ENCODE measurements at regions not wholly inside any gene's neighbourhood (a gene's known extent, or its start where the extent isn't known, plus 50 kb on each side); places are given as distances from the start of the nearest gene placed in this dataset.

- Histone ChIP-seq H3K4me1 (no peaks in the 10 kb centered on the region), H3K27me3 (no peaks in the 10 kb centered on the region), H3K27ac (no peak overlapping the region), H3K9me3 (no peaks in the 10 kb centered on the region), H3K4me3 (no peak overlapping the region), H3K36me3 (no peaks in the 10 kb centered on the region)
- no peak for DNase-seq (ENCODE audit: low spot score in 2 of 2)
- TF ChIP-seq CTCF (IDR thresholded peaks at IDR 0.05): no peak
- intact Hi-C loops (cut with DNase I): no loop called here
Observed at GRCh38 chr13:73516731-73517130, 457.9 kb downstream of the KLF5 start.

DNA sequence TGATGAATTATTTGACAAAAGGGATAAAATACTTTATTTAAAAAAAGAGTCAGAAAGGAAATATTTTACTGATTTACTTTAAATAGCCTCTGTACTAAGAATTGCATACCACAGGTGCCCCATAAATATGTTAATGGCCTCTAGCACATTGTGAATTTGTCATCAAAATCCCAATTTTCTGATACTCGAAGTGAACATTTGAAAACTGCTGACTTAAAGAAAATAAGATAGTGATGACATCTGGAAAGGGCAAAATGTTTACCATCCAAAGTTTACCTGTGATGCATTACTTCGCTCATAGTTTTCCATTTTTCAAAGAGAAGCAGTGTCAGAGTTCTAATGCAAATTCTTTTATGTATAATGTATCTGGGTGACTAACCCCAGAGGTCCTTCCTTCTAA, 455.4 kb downstream of the KLF5 start:
- Histone ChIP-seq H3K9me3 (no peaks in the 10 kb centered on the region), H3K27me3 (no peaks in the 10 kb centered on the region), H3K36me3 (no peaks in the 10 kb centered on the region), H3K4me3 (no peak overlapping the region), H3K27ac (no peak overlapping the region), H3K4me1 (no peaks in the 10 kb centered on the region)
- intact Hi-C loops (cut with DNase I): no loop called here
- DNase-seq (ENCODE audit: low spot score in 2 of 2): no peak
- TF ChIP-seq CTCF (IDR thresholded peaks at IDR 0.05): no peak

GRCh38 chr13:73513751-73514150, 454.9 kb downstream of the KLF5 start:
- H3K36me3 ChIP-seq: no peaks in the 10 kb centered on the region
- H3K4me3 ChIP-seq: no peak overlapping the region
- no peak for TF ChIP-seq CTCF (IDR thresholded peaks at IDR 0.05)
- no peaks in the 10 kb centered on the region for H3K4me1 ChIP-seq
- DNase-seq (ENCODE audit: low spot score in 2 of 2): no peak
- no peak overlapping the region for H3K27ac ChIP-seq
- no peaks in the 10 kb centered on the region for H3K27me3 ChIP-seq
- H3K9me3 ChIP-seq: no peaks in the 10 kb centered on the region
- intact Hi-C loops (cut with DNase I): no loop called here

- Histone ChIP-seq H3K4me3 (no peak overlapping the region), H3K27me3 (no peaks in the 10 kb centered on the region), H3K27ac (no peak overlapping the region), H3K36me3 (no peaks in the 10 kb centered on the region), H3K4me1 (no peaks in the 10 kb centered on the region), H3K9me3 (no peaks in the 10 kb centered on the region)
- TF ChIP-seq CTCF (IDR thresholded peaks at IDR 0.05): no peak
- intact Hi-C loops (cut with DNase I): no loop called here
- no peak for DNase-seq (ENCODE audit: low spot score in 2 of 2)
Observed at GRCh38 chr13:73508841-73509240, 450.0 kb downstream of the KLF5 start.

GRCh38 chr13:73505376-73505890, 446.6 kb downstream of the KLF5 start:
- no peak overlapping the region for H3K27ac ChIP-seq
- DNase-seq (ENCODE audit: low spot score in 2 of 2): no peak
- no peaks in the 10 kb centered on the region for H3K9me3 ChIP-seq
- TF ChIP-seq CTCF (IDR thresholded peaks at IDR 0.05): no peak
- H3K27me3 ChIP-seq: no peaks in the 10 kb centered on the region
- no peaks in the 10 kb centered on the region for H3K36me3 ChIP-seq
- H3K4me1 ChIP-seq: no peaks in the 10 kb centered on the region
- H3K4me3 ChIP-seq: no peak overlapping the region
- intact Hi-C loops (cut with DNase I): no loop called here

GRCh38 chr13:73499695-73500094, 440.9 kb downstream of the KLF5 start:
- intact Hi-C loops (cut with DNase I): no loop called here
- H3K36me3 ChIP-seq: no peaks in the 10 kb centered on the region
- H3K4me3 ChIP-seq: no peak overlapping the region
- H3K4me1 ChIP-seq: no peaks in the 10 kb centered on the region
- no peak for DNase-seq (ENCODE audit: low spot score in 2 of 2)
- H3K9me3 ChIP-seq: no peaks in the 10 kb centered on the region
- no peak overlapping the region for H3K27ac ChIP-seq
- no peaks in the 10 kb centered on the region for H3K27me3 ChIP-seq
- TF ChIP-seq CTCF (IDR thresholded peaks at IDR 0.05): no peak
